ENCODE measurements at regions not wholly inside any gene's neighbourhood (a gene's known extent, or its start where the extent isn't known, plus 50 kb on each side); places are given as distances from the start of the nearest gene placed in this dataset.

DNA sequence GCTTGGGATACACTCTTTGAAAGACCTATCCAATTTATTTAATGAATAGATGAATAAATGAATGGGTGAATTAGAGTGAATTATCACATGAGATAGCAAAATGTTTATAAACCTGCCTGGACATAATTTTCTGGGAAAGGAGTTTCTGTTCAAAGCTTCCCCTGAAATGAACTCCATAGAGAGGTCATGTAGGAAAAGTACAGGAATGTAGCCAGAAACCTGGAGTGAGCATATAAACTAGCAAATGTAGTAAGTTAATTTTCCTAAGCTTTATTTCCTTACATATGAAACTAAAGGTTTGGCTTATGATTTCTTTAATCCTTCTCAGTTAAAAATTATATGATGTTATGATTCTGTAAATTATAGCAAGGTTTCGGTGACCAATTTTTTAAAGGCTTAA is 380.3 kb upstream of the RSPO3 start:
- Histone ChIP-seq H3K4me1 (ENCODE audit: control insufficient read depth, insufficient read depth, low read length) (no peaks in the 10 kb centered on the region), H3K27me3 (ENCODE audit: control insufficient read depth, insufficient read depth, low read length) (no peaks in the 10 kb centered on the region), H3K36me3 (ENCODE audit: control insufficient read depth, insufficient read depth, low read length) (no peaks in the 10 kb centered on the region), H3K4me3 (ENCODE audit: low read length) (no peak overlapping the region), H3K9me3 (ENCODE audit: control insufficient read depth, low read depth, low read length) (no peaks in the 10 kb centered on the region), H3K27ac (ENCODE audit: low read length) (no peak overlapping the region)
- WGBS (ENCODE audit: insufficient coverage, low lambda C conversion rate): no CpG with 5 or more reads among the region's 1 CpG
- no peak for DNase-seq

DNA sequence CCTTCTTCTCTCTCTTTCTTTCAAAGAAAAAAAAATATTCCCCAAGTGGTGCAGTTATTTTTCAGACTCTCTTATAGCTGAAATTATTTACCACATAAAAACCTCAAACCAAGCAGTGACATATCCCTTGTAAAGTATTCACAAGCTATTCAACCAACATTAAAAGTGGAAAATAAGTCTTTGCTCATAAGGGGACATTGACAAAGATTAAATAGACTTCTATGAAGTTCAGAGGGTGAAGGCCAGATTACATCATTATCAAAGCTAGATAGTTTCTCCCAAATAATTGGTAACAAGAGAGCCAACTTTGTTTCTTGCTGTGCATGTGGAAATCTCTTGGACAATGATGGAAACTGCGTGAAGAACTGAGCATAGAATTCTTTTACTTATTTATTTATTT is 379.8 kb upstream of the RSPO3 start:
- Histone ChIP-seq H3K36me3 (ENCODE audit: control insufficient read depth, insufficient read depth, low read length) (no peaks in the 10 kb centered on the region), H3K27ac (ENCODE audit: low read length) (no peak overlapping the region), H3K4me3 (ENCODE audit: low read length) (no peak overlapping the region), H3K9me3 (ENCODE audit: control insufficient read depth, low read depth, low read length) (no peaks in the 10 kb centered on the region), H3K27me3 (ENCODE audit: control insufficient read depth, insufficient read depth, low read length) (no peaks in the 10 kb centered on the region), H3K4me1 (ENCODE audit: control insufficient read depth, insufficient read depth, low read length) (no peaks in the 10 kb centered on the region)
- WGBS (ENCODE audit: insufficient coverage, low lambda C conversion rate): 100% methylated on average over 1 of the region's 1 CpG
- no peak for DNase-seq

DNA sequence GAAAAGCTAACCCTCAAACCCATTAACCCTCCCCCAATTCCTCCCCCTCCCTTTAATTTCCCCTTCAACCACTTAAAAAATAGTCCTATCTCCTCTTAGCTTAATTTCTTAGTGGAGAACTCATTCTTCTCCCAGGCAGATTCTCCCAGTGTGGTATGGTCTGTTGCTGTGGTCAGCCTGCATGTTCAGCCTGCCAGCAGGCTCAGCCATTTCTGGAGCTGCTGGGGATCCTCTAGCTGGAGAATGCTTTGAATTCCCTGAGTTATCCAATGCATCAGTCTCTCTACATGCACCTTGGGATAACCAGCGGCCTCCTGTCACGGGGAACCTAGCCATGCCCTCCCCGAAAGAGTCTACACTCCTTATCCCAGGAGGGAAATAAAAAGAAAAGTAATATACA is 375.4 kb upstream of the RSPO3 start:
- whole genome bisulfite sequencing (ENCODE audit: insufficient coverage, low lambda C conversion rate): 83% methylated on average over 1 of the region's 3 CpGs
- no peaks in the 10 kb centered on the region for H3K27me3 ChIP-seq (ENCODE audit: control insufficient read depth, insufficient read depth, low read length)
- no peaks in the 10 kb centered on the region for H3K36me3 ChIP-seq (ENCODE audit: control insufficient read depth, insufficient read depth, low read length)
- H3K9me3 ChIP-seq (ENCODE audit: control insufficient read depth, low read depth, low read length): no peaks in the 10 kb centered on the region
- H3K4me3 ChIP-seq (ENCODE audit: low read length): no peak overlapping the region
- H3K27ac ChIP-seq (ENCODE audit: low read length): no peak overlapping the region
- DNase-seq: no peak
- H3K4me1 ChIP-seq (ENCODE audit: control insufficient read depth, insufficient read depth, low read length): no peaks in the 10 kb centered on the region

DNA sequence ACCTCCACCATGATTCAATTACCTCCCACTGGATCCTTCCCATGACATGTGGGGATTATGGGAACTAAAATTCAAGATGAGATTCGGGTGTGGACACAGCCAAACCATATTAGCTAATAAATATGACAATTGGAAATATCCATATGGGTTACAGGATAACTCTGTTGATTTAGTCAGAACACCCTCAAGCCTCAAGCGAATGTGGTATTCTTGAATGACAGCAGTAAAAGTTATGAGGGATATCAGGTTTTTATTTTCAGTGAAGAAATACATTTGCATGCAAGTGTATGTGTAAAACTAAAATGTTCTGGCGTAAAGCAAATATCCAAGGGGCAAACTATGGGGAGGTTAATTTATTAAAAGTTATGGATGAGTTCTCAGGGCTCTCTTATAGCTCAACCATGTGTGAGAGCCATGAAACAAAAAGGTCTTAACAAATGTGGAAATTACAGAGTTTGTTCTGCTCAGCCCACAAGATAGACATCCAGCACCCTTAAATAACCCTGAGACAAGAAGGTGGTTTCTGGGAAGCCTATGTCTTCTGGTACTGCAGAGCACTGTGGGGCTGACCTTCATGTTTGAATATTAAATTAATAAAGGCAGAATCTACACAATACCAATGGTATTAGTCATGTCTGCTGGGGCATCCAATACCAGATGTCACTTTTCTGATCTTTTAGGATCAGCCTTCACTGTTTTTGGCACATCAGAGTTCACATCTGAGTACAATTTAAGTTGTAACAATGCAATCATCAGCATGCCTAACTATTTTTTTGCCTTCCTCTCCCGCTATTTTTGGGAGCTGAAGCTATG is 370.5 kb upstream of the RSPO3 start:
- Histone ChIP-seq H3K27me3 (ENCODE audit: control insufficient read depth, insufficient read depth, low read length) (no peaks in the 10 kb centered on the region), H3K4me3 (ENCODE audit: low read length) (no peak overlapping the region)
- WGBS (ENCODE audit: insufficient coverage, low lambda C conversion rate): no CpG with 5 or more reads among the region's 4 CpGs

DNA sequence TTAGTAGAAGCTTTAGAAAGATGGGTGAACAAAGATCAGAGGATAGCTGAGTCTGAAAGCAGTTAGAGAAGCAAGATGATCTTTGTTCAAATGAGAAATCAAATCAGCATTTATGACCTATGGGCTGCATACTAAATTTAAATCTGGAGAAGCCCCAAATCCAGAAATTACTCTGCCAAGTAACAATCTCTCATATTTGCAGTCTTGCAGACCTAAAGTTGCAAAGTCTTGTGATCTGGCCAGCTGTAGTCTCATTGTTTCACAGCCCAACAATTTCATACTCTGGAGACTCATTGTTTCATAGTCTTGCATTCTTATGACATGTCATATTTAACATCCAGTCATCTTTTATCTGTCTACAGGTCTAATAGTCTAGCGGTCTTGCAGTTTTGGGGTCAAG is 364.9 kb upstream of the RSPO3 start:
- no CpG with 5 or more reads among the region's 1 CpG for WGBS (ENCODE audit: insufficient coverage, low lambda C conversion rate)
- no peaks in the 10 kb centered on the region for H3K4me1 ChIP-seq (ENCODE audit: control insufficient read depth, insufficient read depth, low read length)
- H3K9me3 ChIP-seq (ENCODE audit: control insufficient read depth, low read depth, low read length): no peaks in the 10 kb centered on the region
- H3K4me3 ChIP-seq (ENCODE audit: low read length): no peak overlapping the region
- no peaks in the 10 kb centered on the region for H3K36me3 ChIP-seq (ENCODE audit: control insufficient read depth, insufficient read depth, low read length)
- no peaks in the 10 kb centered on the region for H3K27me3 ChIP-seq (ENCODE audit: control insufficient read depth, insufficient read depth, low read length)
- no peak for DNase-seq
- no peak overlapping the region for H3K27ac ChIP-seq (ENCODE audit: low read length)

More for the DNA sequence above, 370.5 kb upstream of the RSPO3 start:
- Histone ChIP-seq H3K4me1 (ENCODE audit: control insufficient read depth, insufficient read depth, low read length) (no peaks in the 10 kb centered on the region), H3K9me3 (ENCODE audit: control insufficient read depth, low read depth, low read length) (no peaks in the 10 kb centered on the region), H3K36me3 (ENCODE audit: control insufficient read depth, insufficient read depth, low read length) (no peaks in the 10 kb centered on the region), H3K27ac (ENCODE audit: low read length) (no peak overlapping the region)
- DNase-seq: no peak

DNA sequence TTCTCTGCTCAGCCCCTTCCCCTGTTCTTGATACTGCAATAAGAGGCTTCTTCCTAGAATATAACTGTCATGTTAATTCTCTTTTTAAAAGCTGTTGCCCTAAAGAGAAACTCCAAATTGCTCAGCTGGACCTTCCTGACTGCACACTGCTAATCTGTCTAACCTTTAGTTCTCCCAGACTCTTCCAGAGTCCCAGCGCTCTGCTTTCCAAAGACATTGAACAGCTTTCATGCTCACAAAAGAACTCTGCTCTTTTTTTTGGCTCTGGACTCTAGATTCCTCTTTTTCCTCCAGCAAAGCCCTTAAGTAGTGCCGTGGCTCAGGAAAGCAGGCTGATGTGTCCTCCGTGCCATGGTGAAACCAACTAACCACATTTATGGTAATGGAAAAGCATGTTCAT is 356.6 kb upstream of the RSPO3 start:
- H3K27ac ChIP-seq (ENCODE audit: low read length): no peak overlapping the region
- H3K9me3 ChIP-seq (ENCODE audit: control insufficient read depth, low read depth, low read length): no peaks in the 10 kb centered on the region
- H3K4me3 ChIP-seq (ENCODE audit: low read length): no peak overlapping the region
- WGBS (ENCODE audit: insufficient coverage, low lambda C conversion rate): 100% methylated on average over 1 of the region's 3 CpGs
- no peaks in the 10 kb centered on the region for H3K27me3 ChIP-seq (ENCODE audit: control insufficient read depth, insufficient read depth, low read length)
- no peaks in the 10 kb centered on the region for H3K36me3 ChIP-seq (ENCODE audit: control insufficient read depth, insufficient read depth, low read length)
- no peak for DNase-seq
- no peaks in the 10 kb centered on the region for H3K4me1 ChIP-seq (ENCODE audit: control insufficient read depth, insufficient read depth, low read length)

DNA sequence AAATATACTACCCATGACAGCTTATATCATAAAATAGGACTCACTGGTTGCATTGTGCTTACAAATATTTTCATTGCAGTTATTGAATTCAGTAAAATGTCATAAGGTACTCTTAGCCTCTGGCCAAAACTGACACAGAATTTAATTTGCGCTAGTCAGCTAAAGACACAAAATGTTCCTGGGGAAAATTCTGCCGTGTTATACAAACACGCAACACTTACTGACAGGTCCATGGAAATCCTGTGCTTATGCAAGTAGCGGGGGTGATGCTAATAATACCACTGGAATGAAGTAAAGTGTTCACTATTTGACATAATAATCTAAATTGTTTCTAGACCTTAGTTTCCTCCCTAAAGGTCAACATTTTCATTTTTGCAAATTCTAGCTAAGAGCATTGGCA is 354.4 kb upstream of the RSPO3 start:
- WGBS (ENCODE audit: insufficient coverage, low lambda C conversion rate): 80% methylated on average over 1 of the region's 4 CpGs

DNA sequence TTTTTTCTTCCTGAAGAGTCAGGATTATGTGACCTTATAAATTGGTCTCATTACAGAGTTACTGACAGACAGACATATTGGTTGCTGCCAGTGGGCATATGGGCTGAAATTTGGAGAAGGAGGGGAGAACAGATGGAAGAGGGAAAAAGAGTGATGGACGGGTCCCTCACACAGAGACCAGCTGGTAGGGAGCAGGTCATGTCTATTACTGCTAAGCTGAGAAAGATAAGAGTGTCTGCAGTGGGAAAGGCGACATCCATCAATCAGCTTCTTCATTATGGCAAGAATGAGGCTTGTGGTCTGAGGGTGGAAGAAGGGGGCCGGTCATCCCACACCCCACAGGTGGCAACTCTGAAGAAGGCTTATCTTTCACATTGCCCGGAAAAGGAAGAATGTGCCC is 353.8 kb upstream of the RSPO3 start:
- H3K36me3 ChIP-seq (ENCODE audit: control insufficient read depth, insufficient read depth, low read length): no peaks in the 10 kb centered on the region
- no peaks in the 10 kb centered on the region for H3K9me3 ChIP-seq (ENCODE audit: control insufficient read depth, low read depth, low read length)
- no peak overlapping the region for H3K27ac ChIP-seq (ENCODE audit: low read length)
- H3K27me3 ChIP-seq (ENCODE audit: control insufficient read depth, insufficient read depth, low read length): no peaks in the 10 kb centered on the region
- WGBS (ENCODE audit: insufficient coverage, low lambda C conversion rate): no CpG with 5 or more reads among the region's 4 CpGs
- DNase-seq: no peak
- H3K4me3 ChIP-seq (ENCODE audit: low read length): no peak overlapping the region
- H3K4me1 ChIP-seq (ENCODE audit: control insufficient read depth, insufficient read depth, low read length): no peaks in the 10 kb centered on the region

More for the DNA sequence above, 354.4 kb upstream of the RSPO3 start:
- Histone ChIP-seq H3K27ac (ENCODE audit: low read length) (no peak overlapping the region), H3K4me1 (ENCODE audit: control insufficient read depth, insufficient read depth, low read length) (no peaks in the 10 kb centered on the region), H3K9me3 (ENCODE audit: control insufficient read depth, low read depth, low read length) (no peaks in the 10 kb centered on the region), H3K27me3 (ENCODE audit: control insufficient read depth, insufficient read depth, low read length) (no peaks in the 10 kb centered on the region), H3K4me3 (ENCODE audit: low read length) (no peak overlapping the region), H3K36me3 (ENCODE audit: control insufficient read depth, insufficient read depth, low read length) (no peaks in the 10 kb centered on the region)
- DNase-seq: no peak

DNA sequence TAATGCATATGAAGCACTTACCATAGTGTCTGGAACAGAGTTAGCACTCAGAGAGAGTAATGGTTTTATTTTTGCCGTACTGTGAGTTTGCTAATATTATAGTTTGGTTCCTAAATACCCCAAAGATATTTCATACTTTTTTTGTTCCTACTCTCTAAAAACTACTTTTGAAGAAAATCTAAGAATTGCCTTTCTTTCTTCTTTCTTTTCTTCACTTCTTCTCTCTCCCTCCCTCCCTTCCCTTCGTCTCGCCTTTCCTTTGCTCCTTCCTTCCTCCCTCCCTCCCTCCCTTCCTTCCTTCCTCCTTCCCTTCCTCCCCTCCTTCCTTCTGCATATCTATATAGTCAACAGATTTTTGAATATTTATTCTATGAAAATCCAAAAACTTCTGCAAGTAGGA is 351.7 kb upstream of the RSPO3 start:
- Histone ChIP-seq H3K36me3 (ENCODE audit: control insufficient read depth, insufficient read depth, low read length) (no peaks in the 10 kb centered on the region), H3K9me3 (ENCODE audit: control insufficient read depth, low read depth, low read length) (no peaks in the 10 kb centered on the region), H3K27ac (ENCODE audit: low read length) (no peak overlapping the region), H3K4me1 (ENCODE audit: control insufficient read depth, insufficient read depth, low read length) (no peaks in the 10 kb centered on the region), H3K4me3 (ENCODE audit: low read length) (no peak overlapping the region), H3K27me3 (ENCODE audit: control insufficient read depth, insufficient read depth, low read length) (no peaks in the 10 kb centered on the region)
- no peak for DNase-seq
- WGBS (ENCODE audit: insufficient coverage, low lambda C conversion rate): no CpG with 5 or more reads among the region's 3 CpGs

DNA sequence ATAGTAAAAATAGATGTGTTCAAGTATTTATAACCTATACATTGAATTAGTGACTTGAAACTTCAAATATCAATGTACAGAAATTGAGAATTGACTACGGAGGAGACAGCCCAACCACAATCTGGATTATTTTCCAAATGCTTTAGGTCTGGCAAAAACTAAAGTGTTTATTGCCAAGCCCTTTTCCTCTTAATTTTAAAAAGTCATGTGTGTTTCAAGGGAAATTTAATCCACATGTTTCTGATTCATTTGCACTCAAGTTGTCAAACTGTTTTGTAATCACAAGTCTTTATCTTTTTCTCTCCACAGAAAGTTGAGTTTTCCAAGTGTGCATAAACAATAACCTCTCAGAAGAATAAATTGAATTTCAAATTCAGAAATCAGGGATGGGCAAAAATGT is 350.8 kb upstream of the RSPO3 start:
- no peak for DNase-seq
- 100% methylated on average over 1 of the region's 1 CpG for WGBS (ENCODE audit: insufficient coverage, low lambda C conversion rate)
- no peaks in the 10 kb centered on the region for H3K27me3 ChIP-seq (ENCODE audit: control insufficient read depth, insufficient read depth, low read length)

DNA sequence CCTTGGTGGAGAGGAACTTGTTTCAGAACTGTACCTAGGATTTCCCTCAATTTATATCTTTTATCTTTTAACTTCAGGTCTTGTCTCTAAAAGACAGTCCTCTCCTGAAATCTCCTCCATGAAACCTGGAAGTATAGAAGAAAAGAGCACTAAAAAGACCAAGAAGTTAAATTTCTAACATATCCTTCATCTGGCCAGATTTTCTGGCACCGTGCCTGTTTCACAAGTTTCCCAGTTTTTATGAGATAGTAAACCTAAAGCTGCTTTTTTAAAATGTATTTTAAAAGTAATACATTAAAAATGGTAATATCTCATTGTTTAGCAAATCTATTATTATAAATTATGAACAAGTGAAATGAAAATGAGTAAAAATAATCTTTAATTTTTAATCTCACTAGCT is 348.3 kb upstream of the RSPO3 start:
- WGBS (ENCODE audit: insufficient coverage, low lambda C conversion rate): 83% methylated on average over 1 of the region's 1 CpG
- H3K27me3 ChIP-seq (ENCODE audit: control insufficient read depth, insufficient read depth, low read length): no peaks in the 10 kb centered on the region

More for the DNA sequence above, 350.8 kb upstream of the RSPO3 start:
- H3K27ac ChIP-seq (ENCODE audit: low read length): no peak overlapping the region
- H3K9me3 ChIP-seq (ENCODE audit: control insufficient read depth, low read depth, low read length): no peaks in the 10 kb centered on the region
- H3K4me1 ChIP-seq (ENCODE audit: control insufficient read depth, insufficient read depth, low read length): no peaks in the 10 kb centered on the region
- H3K36me3 ChIP-seq (ENCODE audit: control insufficient read depth, insufficient read depth, low read length): no peaks in the 10 kb centered on the region
- no peak overlapping the region for H3K4me3 ChIP-seq (ENCODE audit: low read length)

More for the DNA sequence above, 348.3 kb upstream of the RSPO3 start:
- DNase-seq: no peak
- H3K9me3 ChIP-seq (ENCODE audit: control insufficient read depth, low read depth, low read length): no peaks in the 10 kb centered on the region
- no peak overlapping the region for H3K4me3 ChIP-seq (ENCODE audit: low read length)
- no peaks in the 10 kb centered on the region for H3K36me3 ChIP-seq (ENCODE audit: control insufficient read depth, insufficient read depth, low read length)
- no peak overlapping the region for H3K27ac ChIP-seq (ENCODE audit: low read length)
- no peaks in the 10 kb centered on the region for H3K4me1 ChIP-seq (ENCODE audit: control insufficient read depth, insufficient read depth, low read length)

All from large intestine (tissue), 3 donors.